ENCODE measurements at regions not wholly inside any gene's neighbourhood (a gene's known extent, or its start where the extent isn't known, plus 50 kb on each side); places are given as distances from the start of the nearest gene placed in this dataset.
"Not testable (repeated sequence)": the region's sequence is repeated elsewhere in the genome, so short reads cannot be mapped to it uniquely, and the experiment has no call there.

DNA sequence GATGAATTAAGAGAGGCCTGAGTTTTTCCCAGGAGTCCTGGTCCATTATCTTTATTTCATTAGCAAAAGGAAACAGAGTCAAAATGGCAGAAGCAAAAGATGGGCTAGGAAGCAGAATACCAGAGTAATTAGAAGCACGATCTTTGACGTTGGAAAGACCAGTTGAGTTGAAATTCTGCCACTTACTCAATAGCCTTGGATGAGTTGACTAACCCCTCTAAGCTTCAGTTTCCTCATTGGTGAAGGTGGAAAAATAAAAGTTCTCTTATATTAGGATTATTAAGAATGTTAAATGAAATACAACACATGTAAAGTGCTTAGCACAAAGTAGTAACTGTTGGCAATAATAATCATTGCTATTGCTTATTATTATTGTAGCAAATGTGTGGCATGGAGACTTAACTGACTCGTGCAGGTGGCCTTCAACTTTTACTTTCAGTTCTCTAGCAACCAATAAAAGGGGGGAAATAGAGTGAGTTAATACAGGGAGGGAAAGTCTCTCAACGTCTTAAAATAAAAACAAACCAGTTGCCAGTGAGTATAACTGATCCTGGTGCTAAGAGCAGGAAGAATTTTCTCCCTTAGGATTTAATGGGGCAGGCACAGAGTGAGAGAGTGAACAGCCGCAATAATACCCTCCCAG, 50.8 kb upstream of the ACBD5 start:
- H3K9me3 Mint-ChIP-seq; DNase-seq; H3K36me3 Mint-ChIP-seq (ENCODE audit: low read depth); H3K27me3 Mint-ChIP-seq: not testable (repeated sequence)
- H3K4me1 Mint-ChIP-seq (ENCODE audit: low read depth) = peaks cover 13% of the 10 kb centered on the region
- H3K27ac Mint-ChIP-seq = peak overlapping the region; percentile 26
- peak overlapping the region; percentile 59 for H3K4me3 Mint-ChIP-seq
